HepG2 (cell line): ENCODE measurements at regions not wholly inside any gene's neighbourhood (a gene's known extent, or its start where the extent isn't known, plus 50 kb on each side); places are given as distances from the start of the nearest gene placed in this dataset.

Experiments
- CTCF ChIP-seq: sonication (generic); formaldehyde crosslinking; IDR thresholded peaks from 2 replicates; pipeline ENCODE4 v1.5.0; 2020; ENCODE audit warnings: mild to moderate bottlenecking, missing genetic modification reagents, moderate library complexity
- POLR2AphosphoS5 ChIP-seq: IDR thresholded peaks from 2 replicates; pipeline ENCODE4 v1.6.1; 2012; ENCODE audit warnings: low read depth, low read length
- SUZ12 ChIP-seq: fragments of 150-350 bp; IDR thresholded peaks from 2 replicates; pipeline ENCODE4 v1.6.1; 2014; ENCODE audit warnings: low read depth, low read length
- ZSCAN29 ChIP-seq: sonication (generic); formaldehyde crosslinking; conservative IDR thresholded peaks from 2 replicates; pipeline ENCODE4 v1.4.0; 2020; ENCODE audit warnings: mild to moderate bottlenecking, missing genetic modification reagents

DNA sequence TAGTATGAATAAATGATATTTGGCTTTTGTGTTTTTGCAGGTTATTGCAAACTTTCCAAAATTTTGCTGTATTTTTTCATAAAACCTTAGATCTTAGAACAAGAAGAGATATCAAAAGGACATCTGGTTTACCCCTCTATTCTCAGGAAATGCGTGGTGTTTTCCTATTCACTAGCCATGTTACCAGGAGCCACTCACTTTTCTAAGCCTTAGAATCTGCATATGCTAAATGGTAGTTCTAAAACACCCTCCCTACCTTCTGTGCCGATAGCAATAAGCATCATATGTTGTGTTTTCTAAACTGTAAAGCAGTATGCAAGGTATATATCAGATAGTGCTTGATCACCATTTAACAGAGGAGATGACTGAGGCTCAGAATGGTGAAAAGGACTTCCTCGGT, 715.0 kb upstream of the CELF2 start:
- no peak for TF ChIP-seq CTCF
- no peak for TF ChIP-seq ZSCAN29
- TF ChIP-seq SUZ12, result no peak
- TF ChIP-seq POLR2AphosphoS5, result no peak
